HG02884 (cell line): ENCODE measurements at regions not wholly inside any gene's neighbourhood (a gene's known extent, or its start where the extent isn't known, plus 50 kb on each side); places are given as distances from the start of the nearest gene placed in this dataset.

Experiments used
- ATAC-seq: cut with Tn5 transposase; IDR thresholded peaks from one replicate; pipeline ENCODE4 v1.9.1; 2021; ENCODE audit warnings: mild to moderate bottlenecking, moderate library complexity; ENCODE audit not compliant: unreplicated experiment

DNA sequence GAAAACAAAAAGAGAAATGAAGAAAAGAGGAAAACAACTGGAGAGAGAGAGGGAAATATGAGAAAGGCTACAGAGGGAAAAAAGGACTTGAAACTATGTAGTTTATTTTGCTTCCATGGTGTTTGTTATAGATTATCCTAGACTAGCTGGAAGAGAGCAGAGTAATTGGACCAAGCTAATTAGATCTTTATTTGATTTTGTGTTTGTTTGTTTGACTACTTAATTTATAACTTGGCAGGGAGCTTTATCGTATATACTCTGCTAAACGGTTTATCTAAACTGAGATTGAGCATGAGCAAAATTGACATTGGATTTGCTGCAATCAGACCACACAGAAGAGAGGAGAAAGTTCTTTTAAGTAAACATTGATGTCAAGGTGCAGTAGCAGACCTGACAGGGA is 443.8 kb upstream of the USP24 start:
- no peak for ATAC-seq

DNA sequence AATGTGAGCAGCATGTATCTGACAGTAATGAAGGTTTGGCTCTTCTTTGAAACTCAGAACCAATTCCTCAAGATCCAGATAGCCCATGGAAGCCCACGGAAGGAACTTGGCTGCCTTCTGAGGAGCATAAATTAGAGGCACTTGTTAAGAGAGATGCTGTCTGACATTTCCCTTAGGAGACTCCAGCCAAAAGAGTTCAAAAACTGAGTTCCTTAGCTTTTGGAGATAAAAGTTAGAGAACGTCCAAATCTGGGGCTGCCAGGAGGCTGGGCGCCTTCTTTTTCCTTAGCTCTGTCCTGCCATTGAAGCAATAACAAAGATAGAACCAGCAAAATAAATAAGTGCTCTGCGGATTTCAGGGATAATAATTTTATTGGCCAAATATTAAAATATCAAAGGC is 439.6 kb upstream of the USP24 start:
- ATAC-seq = no peak

DNA sequence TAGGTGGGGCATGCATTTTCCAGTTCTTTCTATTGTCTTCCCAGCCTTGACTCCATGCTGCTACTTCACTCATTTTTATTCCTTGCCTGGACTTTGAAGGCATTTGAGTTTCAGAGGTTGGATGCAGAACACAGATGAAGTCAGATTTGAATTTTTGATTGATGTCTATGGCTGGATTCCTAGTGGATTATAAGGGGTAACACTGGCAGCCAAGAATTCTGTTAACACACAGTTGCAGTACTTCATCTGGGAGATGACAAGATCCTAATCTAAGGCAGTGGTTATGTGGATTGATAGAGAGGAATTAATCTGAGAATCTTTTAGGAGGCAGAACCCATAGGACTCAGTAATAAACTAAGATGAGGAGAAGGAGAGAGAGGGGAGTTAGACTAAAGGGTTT is 439.0 kb upstream of the USP24 start:
- no peak for ATAC-seq

DNA sequence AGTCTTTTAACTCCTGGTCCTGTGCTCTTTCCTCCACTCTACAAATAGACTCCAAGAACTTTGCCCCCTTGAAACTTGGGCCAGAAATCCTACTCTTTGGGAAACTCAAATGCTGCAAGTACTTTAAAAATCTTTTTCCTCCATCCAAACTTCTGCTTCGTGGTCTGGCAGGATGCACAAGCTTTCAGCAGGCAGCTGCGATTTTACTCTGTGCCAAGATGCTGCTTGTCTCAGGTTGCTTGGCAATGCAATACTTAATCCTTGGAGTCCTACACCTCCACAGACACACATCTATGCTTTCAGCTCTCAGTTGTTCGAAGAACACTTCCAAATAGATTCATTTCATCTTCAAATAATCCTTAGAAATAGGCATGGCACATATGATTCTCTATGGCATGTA is 435.3 kb upstream of the USP24 start:
- ATAC-seq = no peak

DNA sequence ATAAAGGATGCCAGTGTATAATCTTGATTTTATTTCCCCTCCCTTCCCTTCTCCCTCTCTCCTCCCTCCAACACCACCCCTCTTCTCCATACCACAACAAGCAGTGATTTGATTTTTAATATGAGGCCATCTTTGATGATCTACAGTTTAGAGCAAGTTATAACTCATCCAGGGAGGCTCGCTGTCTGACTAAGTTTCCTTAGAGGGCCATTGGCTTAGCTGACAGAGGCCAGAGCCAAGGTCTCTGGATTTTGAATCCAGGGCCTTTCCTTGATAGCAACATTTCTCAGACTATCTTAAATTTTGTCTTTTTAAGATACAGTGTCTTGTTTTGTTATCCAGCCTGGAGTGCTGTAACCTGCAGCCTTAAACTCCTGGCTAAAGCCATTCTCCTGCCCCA is 431.0 kb upstream of the USP24 start:
- ATAC-seq = no peak

DNA sequence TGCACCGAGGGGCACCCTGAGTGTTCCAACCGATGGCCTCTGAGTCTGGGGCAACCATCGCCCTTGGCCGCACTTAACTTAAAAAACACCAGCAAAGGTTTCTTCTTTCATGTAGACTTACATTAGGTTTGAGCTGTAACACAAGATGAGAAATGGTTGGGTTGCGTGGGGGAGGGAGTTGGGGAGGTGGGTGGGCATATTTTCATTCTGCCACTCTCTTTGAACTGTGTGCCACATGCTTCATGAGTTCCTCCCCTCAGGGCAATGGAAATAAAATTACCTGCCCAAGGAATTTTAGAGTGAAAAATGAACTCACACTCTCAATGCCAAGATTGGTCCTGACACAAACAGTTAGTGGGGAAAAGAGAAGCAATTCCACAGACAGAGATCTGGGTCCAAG is 430.1 kb upstream of the USP24 start:
- no peak for ATAC-seq

DNA sequence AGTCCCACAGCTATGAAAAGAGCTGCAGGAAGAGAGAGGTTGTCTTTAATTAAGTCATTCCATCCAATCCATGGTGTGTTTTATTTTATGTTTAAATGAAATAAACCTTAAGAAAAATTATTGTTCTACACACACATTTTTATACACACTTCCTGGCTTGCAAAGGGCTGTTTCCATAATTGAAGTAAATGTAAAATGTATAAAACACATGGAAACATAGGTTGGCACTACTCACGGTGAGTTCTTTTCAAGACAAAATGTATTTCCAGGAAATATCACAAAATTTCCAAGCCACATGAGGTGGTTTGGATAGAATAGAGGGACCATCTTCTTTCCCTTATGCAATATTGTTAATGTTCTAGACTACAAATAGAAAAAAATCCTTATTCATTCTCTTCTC is 426.8 kb upstream of the USP24 start:
- ATAC-seq = no peak

DNA sequence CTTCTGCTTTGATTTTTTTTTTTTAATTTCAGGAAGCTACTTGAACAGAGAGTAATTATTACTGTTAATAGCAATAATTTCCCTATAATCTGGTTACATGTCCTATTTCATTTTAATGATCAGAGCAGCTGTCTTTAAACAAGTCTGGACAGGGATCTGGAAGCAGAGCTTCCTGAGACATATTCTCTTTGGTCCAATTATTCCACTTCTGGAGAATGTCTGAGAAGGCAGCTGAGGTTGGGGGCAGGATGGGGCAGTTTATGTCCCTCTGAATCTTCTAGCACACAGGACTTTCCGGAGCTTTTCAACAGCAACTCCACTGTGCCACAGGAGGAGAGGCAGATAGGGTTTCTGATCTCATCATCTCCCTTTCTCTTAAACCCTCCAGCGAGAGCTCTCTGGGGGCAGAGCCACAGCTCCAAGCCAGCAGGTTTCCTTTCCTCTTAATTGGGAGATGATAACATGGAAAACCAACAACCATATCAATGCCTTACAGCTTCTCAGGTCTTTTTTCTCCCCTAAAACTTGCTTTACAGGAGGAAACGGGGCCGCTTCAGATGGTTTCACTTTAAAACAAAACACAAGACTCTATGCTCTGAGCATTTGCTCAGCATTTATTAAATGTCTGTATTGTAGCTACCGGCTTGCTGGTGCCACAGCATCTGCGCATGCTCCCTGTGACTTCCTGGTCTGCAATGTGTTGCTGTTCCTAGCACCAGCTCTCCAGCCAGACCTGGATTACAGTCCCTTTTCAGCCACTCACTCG is 425.7 kb upstream of the USP24 start:
- ATAC-seq = no peak

DNA sequence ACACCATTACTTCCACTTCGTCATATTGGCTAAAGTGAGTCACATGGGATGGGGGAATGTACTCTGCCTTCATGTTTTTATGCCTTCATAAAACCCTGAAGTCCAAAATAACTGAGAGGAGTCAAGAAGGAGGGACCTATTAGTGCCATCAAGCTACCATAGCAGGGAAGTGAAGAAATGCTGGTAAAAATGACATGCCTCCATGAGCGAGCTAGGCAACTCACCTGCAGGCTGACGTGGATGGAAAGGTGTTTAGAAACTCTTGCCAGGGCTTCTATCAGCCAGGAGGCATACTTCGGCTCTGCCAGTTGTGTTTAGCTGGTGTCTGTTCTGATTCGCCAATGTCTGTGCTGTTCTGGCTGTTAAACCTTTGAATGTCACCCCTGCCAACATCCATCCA is 424.4 kb upstream of the USP24 start:
- no peak for ATAC-seq

DNA sequence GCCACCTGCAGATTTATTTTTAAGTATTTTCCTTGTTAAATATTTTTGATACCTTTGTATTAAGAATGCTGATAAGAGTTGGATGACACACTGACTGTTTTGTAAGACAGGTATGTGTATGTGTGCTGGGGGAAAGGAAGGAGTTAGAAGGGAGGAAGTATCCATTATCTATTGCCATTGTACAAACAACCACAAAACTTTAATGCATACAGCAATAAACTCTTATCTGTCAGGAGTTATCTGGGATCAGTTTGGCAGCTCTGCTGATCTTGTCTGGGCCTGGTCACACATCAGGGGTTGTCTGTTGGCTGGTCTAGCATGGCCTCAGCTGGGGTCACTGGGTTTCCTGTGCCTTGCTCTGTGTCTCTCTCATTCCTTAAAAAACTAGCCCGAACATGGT is 423.9 kb upstream of the USP24 start:
- ATAC-seq = no peak

DNA sequence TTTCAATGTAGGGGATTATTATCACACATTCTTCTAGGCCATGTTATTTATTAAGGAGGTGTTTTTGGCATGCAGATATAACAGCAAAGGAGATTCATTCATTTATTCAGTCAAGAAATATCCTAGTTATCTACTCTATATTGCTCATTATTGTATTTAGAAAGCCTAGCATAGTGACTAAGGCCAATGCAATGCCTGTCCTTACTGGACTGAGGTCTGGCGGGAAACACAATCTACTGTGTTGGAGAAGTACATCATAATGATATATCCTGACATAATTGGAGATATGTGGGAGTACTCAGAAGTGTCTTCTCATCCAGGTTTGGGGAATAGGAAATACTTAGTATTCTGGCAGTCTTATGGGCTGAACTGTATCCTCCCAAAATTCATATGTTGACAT is 421.5 kb upstream of the USP24 start:
- no peak for ATAC-seq

DNA sequence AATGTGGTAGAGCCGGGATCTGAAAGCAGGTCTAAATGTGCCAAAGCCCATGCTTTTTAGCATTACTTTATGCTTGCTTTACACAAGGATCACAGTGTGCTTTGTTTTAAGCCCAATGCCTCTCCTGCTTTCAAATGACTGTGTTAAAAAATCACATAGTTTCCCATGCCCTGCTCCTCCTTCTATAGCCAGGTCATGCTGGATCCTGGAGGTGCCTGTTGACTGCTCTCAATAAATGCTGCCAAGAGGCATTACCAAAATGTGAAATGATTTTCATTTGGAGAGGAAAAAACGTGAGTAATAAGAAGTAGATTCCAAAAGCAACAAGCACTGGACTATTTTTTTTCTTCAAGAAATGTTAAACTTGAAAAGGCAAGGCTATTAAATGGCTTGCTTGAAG is 420.7 kb upstream of the USP24 start:
- ATAC-seq = no peak

DNA sequence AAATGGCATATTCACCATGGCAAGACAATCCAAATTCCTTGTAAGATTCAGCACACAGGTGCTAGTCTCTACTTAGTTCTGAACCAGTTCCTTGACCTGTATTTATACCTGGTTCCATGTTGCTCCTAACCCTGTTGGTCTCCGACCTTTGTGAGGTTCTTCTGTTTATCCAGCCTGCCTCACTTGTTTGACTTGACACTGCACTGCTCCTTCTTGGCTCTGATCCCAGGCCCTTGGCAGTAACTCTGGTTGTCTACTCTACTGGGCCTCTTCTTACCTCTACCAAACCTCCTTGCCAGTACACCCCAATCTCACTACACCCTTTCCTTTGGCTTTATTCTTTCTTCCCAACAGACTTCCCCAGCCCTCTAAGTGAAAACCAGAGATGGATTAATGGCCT is 419.4 kb upstream of the USP24 start:
- no peak for ATAC-seq

DNA sequence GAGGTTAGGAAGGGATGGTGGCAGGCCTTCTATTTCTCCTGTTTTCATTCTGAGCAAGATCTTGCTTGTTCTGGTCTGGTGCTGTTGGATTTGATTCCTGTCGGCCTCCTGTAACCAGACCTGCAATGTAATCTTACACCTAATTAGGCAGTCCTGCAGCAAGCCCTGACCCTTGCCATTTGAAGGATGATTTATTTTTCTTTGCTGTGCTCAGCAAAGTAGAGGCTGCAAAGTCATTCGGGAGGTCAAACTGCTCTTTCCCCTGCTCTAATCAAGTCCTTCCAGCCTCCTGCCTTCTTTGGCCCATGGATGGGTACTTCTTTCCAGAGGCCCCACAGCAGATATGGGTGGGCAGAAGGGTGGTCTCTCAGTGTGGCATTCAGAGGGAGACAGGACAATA is 417.7 kb upstream of the USP24 start:
- ATAC-seq = no peak

DNA sequence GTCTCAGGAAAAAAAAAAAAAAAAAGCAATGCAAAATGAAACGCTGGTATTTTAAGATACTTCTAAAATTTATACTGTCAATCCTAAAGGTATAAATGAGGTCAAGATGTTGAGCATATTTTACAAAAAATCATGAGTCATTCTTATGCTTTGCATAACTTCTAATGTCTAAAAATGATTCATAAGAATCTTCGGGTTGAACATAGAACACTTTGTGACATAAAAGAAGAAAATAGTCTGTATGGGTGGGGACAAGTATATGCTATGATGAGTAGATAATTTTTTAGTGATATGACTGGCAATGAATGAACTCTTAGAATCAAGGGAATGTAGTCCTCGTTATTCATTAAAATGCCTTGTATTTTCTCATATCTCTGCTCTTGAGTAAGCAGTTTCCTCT is 416.9 kb upstream of the USP24 start:
- no peak for ATAC-seq

DNA sequence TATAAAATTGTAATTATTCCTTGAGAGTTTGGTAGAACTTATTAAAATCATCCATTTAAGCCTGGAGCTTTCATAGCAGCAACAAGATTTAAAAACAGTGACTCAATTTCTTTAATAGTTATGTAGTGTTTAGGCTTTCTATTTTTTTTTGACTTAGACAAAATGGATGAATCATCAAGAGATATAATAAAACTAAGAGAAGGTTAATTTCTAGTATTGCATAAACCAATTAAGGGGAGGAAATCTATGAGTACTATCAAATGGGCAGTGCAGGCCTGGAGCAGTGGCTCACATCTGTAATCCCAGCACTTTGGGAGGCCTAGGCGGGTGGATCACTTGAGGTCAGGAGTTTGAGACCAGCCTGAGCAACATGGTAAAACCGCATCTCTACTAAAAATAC is 416.3 kb upstream of the USP24 start:
- ATAC-seq = no peak

DNA sequence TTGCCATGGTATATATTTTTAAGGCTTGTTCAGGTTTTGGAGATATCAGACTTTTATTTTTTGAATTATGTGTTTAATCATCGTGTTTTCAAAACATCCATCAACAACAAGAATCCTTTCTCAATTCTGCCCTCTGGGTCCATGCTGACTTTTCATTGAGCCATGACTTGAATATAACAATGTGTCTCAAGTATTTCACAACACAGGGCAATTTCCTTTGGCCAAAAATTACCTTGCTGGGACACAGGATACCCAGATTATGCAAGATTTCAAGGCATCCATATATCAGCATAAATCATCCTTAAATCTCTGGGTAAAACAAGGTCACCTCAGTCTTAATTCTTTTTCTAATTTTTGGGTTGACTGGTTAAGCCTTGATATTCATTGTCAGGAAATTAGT is 411.2 kb upstream of the USP24 start:
- ATAC-seq = no peak

DNA sequence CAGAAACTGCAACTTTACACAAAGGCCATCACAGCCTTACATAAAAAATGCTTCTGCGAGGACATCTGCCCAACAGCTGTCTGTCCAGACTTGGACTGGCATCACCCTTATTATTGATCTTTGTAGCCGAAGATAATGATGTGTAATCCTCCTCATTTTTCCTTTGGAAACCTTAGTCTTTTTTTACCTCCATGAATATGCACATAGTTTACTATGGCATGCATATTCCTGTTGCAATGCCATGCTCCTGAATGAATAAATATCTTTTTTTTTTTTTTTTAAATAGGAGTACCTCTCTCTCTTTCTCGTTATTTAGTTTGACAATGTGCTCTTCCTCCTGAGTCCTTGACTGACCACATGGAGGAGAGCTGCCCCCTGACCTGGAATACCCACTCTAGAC is 409.6 kb upstream of the USP24 start:
- ATAC-seq = no peak

DNA sequence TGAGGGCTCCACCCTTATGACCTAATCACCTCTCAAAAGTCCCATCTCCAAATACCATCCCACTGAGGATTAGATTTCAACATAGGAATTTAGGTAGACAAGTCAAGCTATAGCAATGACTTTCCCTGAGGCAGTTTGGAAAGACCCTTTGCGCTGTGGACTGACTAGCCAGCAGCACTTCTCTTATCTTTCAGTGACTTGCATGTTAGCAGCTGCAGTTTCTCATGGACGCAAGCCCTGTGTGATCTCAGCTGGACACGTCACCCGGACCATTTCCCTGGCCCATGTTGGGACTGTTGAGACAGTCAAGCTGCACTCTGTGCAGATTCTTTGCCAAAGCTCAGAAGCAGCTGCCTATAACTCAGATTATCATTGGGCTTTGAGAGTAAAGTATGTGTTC is 408.1 kb upstream of the USP24 start:
- no peak for ATAC-seq

DNA sequence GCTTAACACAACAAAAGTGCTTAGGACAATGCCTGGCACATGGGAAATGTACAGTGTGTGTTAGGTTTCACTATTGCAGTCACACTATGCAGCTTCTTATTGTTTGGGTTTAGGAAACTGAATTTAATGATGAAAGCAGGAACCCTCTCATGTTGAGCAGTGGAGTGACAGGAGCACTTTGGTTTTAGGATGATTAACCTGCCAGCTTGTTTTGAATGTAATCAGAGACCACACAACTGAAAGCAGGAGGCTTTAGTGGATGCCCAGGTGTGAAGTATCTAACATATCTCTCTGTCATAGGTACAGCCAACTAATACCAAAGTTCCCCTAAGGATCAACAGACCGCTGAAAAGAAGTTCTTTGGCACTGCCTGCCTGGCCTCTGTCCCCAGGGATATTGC is 406.9 kb upstream of the USP24 start:
- no peak for ATAC-seq

DNA sequence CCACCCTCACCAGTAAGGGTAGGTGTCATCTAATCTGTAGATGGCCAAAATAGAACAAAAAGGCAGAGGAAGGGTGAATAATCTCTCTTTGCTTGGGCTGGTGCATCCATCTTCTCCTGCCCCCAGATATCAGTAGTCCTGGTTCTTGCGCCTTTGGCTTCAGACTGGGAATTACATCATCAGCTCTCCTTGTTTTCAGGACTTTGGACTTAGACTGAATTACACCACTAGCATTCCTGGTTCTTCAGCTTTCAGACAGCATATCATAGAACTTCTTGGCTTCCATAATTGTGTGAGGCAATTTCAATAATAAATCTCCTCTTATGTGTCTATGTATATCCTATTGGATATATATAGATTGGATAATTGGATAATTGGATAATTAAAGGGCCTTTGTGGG is 403.0 kb upstream of the USP24 start:
- ATAC-seq = no peak

DNA sequence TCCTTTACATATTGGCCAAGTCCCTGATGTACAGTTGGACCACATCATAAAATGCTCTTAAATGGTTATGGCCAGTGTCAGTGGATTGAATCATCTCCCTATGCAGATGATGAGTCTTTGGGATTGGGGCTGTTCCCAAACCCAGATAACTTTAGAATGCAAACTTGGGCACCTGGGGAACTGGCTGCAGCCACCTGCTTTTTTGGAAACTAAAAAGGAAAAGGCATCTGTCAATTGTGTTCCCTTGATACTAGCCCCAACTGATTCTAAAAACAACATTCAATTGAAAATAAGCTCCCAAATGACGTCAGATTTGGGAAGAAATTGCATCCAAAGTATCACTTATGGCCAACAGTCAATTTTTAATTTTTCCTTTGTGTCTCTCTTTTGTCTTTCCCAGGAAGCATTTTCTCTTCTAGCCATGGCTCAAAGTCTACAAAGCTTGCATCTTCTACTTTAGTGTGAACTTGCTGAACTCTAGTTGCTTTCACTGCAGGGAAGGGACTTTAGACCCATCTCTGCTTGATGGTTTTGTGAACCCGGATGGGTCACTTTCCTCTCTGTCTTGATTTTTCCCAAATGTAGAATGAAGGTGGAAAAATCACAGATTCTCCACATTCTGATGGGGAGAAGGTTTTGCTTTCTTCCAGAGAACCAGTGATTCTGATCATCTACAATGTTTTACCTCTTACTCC is 402.3 kb upstream of the USP24 start:
- no peak for ATAC-seq

DNA sequence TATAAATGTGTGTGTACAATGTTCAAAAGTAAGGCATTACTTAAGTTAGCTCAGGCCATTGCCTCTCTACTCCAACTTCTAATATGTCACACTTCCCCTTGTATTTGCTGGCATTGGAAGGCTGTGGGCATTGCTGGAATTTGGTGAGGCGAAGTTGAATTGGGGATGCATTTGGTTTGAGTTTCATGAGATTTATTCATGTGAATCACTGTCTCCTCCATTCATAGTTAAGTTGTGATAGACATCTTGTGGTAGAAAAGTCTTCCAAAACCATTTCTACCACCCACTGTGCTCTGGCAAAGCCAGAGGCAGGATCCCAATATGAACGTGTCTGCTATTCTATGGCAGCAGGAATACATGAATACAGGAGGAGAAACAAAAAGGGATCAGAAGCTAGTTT is 397.8 kb upstream of the USP24 start:
- ATAC-seq = no peak
